ENCODE measurements at regions not wholly inside any gene's neighbourhood (a gene's known extent, or its start where the extent isn't known, plus 50 kb on each side); places are given as distances from the start of the nearest gene placed in this dataset.

DNA sequence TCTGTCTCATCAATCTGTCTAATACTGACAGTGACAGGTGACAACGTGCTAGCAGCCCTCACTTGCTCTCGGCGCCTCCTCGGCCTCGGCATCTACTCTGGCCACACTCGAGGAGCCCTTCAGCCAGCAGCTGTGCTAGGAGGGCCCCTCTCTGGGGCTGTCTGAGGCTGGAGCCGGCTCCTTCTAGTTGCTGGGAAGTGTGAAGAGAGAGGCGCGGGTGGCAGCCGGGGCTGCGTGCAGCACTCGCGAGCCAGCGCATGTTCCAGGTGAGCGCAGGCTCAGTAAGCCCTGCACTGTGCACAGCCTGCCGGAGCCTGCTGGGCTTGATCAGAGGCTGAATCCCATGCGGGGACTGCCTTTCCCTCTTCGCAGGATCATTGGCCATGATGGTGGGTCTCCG lies 330.7 kb downstream of the CDH10 start:
- no peak overlapping the region for H3K4me3 ChIP-seq (ENCODE audit: low read depth, low read length)
- no peak for DNase-seq (ENCODE audit: low read depth)
- no peak for TF ChIP-seq CTCF (IDR thresholded peaks at IDR 0.05; ENCODE audit: low read depth, low read length, missing control alignments)

GRCh38 chr5:24320643-24321042 lies 324.1 kb downstream of the CDH10 start:
- TF ChIP-seq CTCF (IDR thresholded peaks at IDR 0.05; ENCODE audit: low read depth, low read length, missing control alignments): no peak
- no peak for DNase-seq (ENCODE audit: low read depth)
- no peak overlapping the region for H3K4me3 ChIP-seq (ENCODE audit: low read depth, low read length)

GRCh38 chr5:24325306-24325832 lies 319.4 kb downstream of the CDH10 start:
- no peak for TF ChIP-seq CTCF (IDR thresholded peaks at IDR 0.05; ENCODE audit: low read depth, low read length, missing control alignments)
- H3K4me3 ChIP-seq (ENCODE audit: low read depth, low read length): no peak overlapping the region
- DNase-seq (ENCODE audit: low read depth): no peak

DNA sequence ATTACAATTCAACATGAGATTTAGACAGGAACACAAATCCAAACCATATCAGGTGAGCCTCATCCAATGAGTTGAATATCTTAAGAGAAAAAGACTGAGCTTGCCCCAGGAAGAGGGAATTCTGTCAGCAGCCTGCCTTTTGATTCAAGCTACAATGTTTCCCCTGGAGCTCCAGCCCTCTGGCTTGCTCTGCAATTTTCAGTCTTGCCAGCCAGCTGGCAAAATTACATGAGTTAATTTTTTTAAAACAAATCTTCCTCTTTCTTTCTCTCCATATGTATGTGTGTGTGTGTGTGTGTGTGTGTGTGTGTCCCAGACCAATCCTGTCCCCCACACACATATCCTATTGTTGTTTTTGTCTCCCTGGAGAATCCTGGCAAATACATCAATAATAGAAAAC lies 313.2 kb downstream of the CDH10 start:
- no peak for TF ChIP-seq CTCF (IDR thresholded peaks at IDR 0.05; ENCODE audit: low read depth, low read length, missing control alignments)
- no peak for DNase-seq (ENCODE audit: low read depth)
- no peak overlapping the region for H3K4me3 ChIP-seq (ENCODE audit: low read depth, low read length)

DNA sequence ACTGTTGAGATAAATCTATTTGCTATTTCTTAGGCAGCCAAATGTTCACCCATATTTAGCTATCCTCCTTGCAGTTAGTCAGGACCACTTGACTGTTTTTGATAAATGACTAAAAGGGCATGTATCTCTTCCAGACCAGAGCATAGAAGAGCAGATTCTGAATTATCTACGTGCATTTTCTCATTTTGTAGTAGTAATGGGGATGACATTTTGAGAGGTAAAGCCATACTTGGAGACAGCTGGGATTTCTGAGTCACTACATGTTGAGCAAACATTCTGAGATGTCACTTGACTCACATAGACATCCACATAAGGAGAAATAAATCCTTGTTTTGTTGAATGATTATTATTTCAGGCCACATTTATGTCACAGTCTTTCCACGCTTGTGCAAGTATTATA lies 297.6 kb downstream of the CDH10 start:
- DNase-seq (ENCODE audit: low read depth): no peak
- TF ChIP-seq CTCF (IDR thresholded peaks at IDR 0.05; ENCODE audit: low read depth, low read length, missing control alignments): no peak
- H3K4me3 ChIP-seq (ENCODE audit: low read depth, low read length): no peak overlapping the region

DNA sequence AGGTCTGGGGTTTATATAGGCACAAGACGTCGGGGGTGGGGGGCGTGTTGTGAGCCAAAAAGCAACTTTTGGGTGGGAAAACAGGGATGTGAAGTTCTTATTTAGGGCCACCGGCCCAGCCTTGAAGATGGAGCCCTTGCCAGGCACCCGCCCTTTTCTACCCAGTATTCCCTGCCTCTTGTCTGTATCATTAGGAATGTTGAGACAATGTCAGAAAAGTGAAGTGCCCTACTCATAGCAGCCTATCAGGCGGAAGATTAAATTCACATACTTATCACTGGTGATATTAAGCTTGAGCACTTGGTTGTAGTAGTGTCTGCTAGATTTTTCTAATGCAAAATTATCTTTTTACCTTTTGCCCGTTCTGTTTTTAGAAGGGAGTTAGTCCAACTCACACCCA lies 293.5 kb downstream of the CDH10 start:
- no peak for TF ChIP-seq CTCF (IDR thresholded peaks at IDR 0.05; ENCODE audit: low read depth, low read length, missing control alignments)
- no peak for DNase-seq (ENCODE audit: low read depth)
- no peak overlapping the region for H3K4me3 ChIP-seq (ENCODE audit: low read depth, low read length)

GRCh38 chr5:24353016-24353415 lies 291.8 kb downstream of the CDH10 start:
- no peak for DNase-seq (ENCODE audit: low read depth)
- no peak for TF ChIP-seq CTCF (IDR thresholded peaks at IDR 0.05; ENCODE audit: low read depth, low read length, missing control alignments)
- H3K4me3 ChIP-seq (ENCODE audit: low read depth, low read length): no peak overlapping the region

Measured in GM12864 (cell line).